H1 (cell line): ENCODE measurements at regions not wholly inside any gene's neighbourhood (a gene's known extent, or its start where the extent isn't known, plus 50 kb on each side); places are given as distances from the start of the nearest gene placed in this dataset.

Source experiments
- CTCF ChIA-PET: fragments of 300-600 bp; sonication (Branson Sonifier 250); formaldehyde crosslinking; loops from one replicate; lab custom pipeline; 2021; ENCODE audit not compliant: partially characterized antibody; lab: Charles Lee
- POLR2A ChIA-PET: fragments of 300-600 bp; sonication (Branson Sonifier 250); formaldehyde crosslinking; loops from one replicate; lab custom pipeline; 2021; ENCODE audit warnings: inconsistent platforms; ENCODE audit not compliant: partially characterized antibody; lab: Charles Lee
- DNase-seq, 2 experiments: peaks; one replicate each; pipeline versions ENCODE4 v3.0.0 to v3.0.0-alpha.2; 2010 to 2022; ENCODE audit warnings: low spot score in 2 of 2, low read depth in 1 of 2, mixed read lengths in 1 of 2
- FAIRE-seq: peaks from 2 replicates; lab custom pipeline; 2011; peaks lifted over from hg19 to GRCh38; lab: Jason Lieb, UNC
- H2AFZ ChIP-seq: 2 replicates; pipeline ENCODE4 v1.8.1; 2012; ENCODE audit warnings: low read length, inconsistent platforms
- H2AK5ac ChIP-seq: 2 replicates; pipeline ENCODE4 v1.6.1; 2013; ENCODE audit warnings: low read depth, low read length
- H2BK120ac ChIP-seq: replicated peaks from 2 replicates; pipeline ENCODE3; 2013; ENCODE audit warnings: low read depth, low read length, inconsistent platforms
- H2BK12ac ChIP-seq: 2 replicates; pipeline ENCODE4 v1.6.1; 2013; ENCODE audit warnings: low read depth, low read length
- H2BK15ac ChIP-seq: 2 replicates; pipeline ENCODE4 v1.6.1; 2013; ENCODE audit warnings: low read length
- H2BK20ac ChIP-seq: 2 replicates; pipeline ENCODE4 v1.6.1; 2013; ENCODE audit warnings: low read length
- H2BK5ac ChIP-seq: 2 replicates; pipeline ENCODE4 v1.6.1; 2013; ENCODE audit warnings: low read depth, low read length
- H3K14ac ChIP-seq: 2 replicates; pipeline ENCODE4 v1.6.1; 2013; ENCODE audit warnings: inconsistent platforms; ENCODE audit not compliant: insufficient read length
- H3K18ac ChIP-seq: 2 replicates; pipeline ENCODE4 v1.6.1; 2013; ENCODE audit warnings: low read length; ENCODE audit errors: extremely low read depth
- H3K23ac ChIP-seq: 2 replicates; pipeline ENCODE4 v1.6.1; 2013; ENCODE audit warnings: inconsistent platforms; ENCODE audit not compliant: insufficient read length
- H3K23me2 ChIP-seq: 2 replicates; pipeline ENCODE4 v1.6.1; 2013; ENCODE audit warnings: low read depth, low read length
- H3K27ac ChIP-seq: 2 replicates; pipeline ENCODE4 v1.6.1; 2011; ENCODE audit warnings: low read depth, low read length, inconsistent platforms
- H3K27me3 ChIP-seq, 4 experiments: replicated peaks in 1 of 4; 1 replicate in 1 of 4; 2 replicates in 3 of 4; pipeline versions ENCODE4 v1.6.1 to v1.8.1; 2011 to 2013; ENCODE audit warnings: low read length in 3 of 4, mild to moderate bottlenecking in 3 of 4, inconsistent platforms in 2 of 4, mixed read lengths in 2 of 4, moderate library complexity in 1 of 4; ENCODE audit not compliant: control insufficient read depth in 3 of 4, insufficient read depth in 3 of 4; ENCODE audit errors: extremely low read depth in 1 of 4
- H3K36me3 ChIP-seq, 4 experiments: 2 replicates each; pipeline versions ENCODE4 v1.6.1 to v1.8.1; 2011 to 2013; ENCODE audit warnings: mild to moderate bottlenecking in 4 of 4, low read length in 3 of 4, moderate library complexity in 2 of 4, control low read depth in 1 of 4, inconsistent platforms in 1 of 4; ENCODE audit not compliant: insufficient read depth in 4 of 4, control insufficient read depth in 2 of 4
- H3K4ac ChIP-seq: replicated peaks from 2 replicates; pipeline ENCODE3; 2013; ENCODE audit warnings: low read length, low read depth, mixed read lengths, inconsistent platforms; ENCODE audit not compliant: insufficient read length
- H3K4me1 ChIP-seq, 4 experiments: replicated peaks in 1 of 4; 1 replicate in 1 of 4; 2 replicates in 3 of 4; pipeline versions ENCODE4 v1.6.1 to v1.8.1; 2011 to 2013; ENCODE audit warnings: low read length in 3 of 4, inconsistent platforms in 2 of 4, mixed read lengths in 1 of 4; ENCODE audit not compliant: insufficient read depth in 4 of 4, control insufficient read depth in 3 of 4
- H3K4me2 ChIP-seq, 2 experiments: 2 replicates each; pipeline versions ENCODE4 v1.6.1 to v1.8.1; 2011 to 2013; ENCODE audit warnings: low read depth in 2 of 2, low read length in 2 of 2, control low read depth in 1 of 2, inconsistent platforms in 1 of 2, mild to moderate bottlenecking in 1 of 2; ENCODE audit not compliant: insufficient read depth in 1 of 2
- H3K4me3 ChIP-seq, 4 experiments: fragments of 200-600, 300-600 bp in 1 of 4; sonication (generic), shearing (Covaris generic), sonication (Bioruptor Twin) in 1 of 4; 2 replicates each; pipeline versions ENCODE4 v1.5.1 to v1.8.1; 2011 to 2016; ENCODE audit warnings: low read length in 4 of 4, low read depth in 3 of 4, control low read depth in 2 of 4, inconsistent platforms in 2 of 4, mild to moderate bottlenecking in 2 of 4, mixed read lengths in 1 of 4, moderate library complexity in 1 of 4; ENCODE audit not compliant: insufficient read depth in 2 of 4; ENCODE audit errors: extremely low read depth in 1 of 4
- H3K56ac ChIP-seq: replicated peaks from 2 replicates; pipeline ENCODE3; 2013; ENCODE audit warnings: low read depth, mild to moderate bottlenecking, mixed read lengths, low read length, inconsistent platforms; ENCODE audit not compliant: insufficient read length
- H3K79me1 ChIP-seq: 2 replicates; pipeline ENCODE4 v1.6.1; 2013; ENCODE audit warnings: low read depth, low read length, control low read depth
- H3K79me2 ChIP-seq, 2 experiments: 2 replicates each; pipeline versions ENCODE4 v1.6.1 to v1.8.1; 2012 to 2013; ENCODE audit warnings: low read length in 2 of 2, mild to moderate bottlenecking in 2 of 2, inconsistent platforms in 1 of 2; ENCODE audit not compliant: insufficient read depth in 2 of 2, control insufficient read depth in 1 of 2
- H3K9ac ChIP-seq, 4 experiments: replicated peaks in 1 of 4; 1 replicate in 1 of 4; 2 replicates in 3 of 4; pipeline versions ENCODE4 v1.6.1 to v1.8.1; 2011 to 2013; ENCODE audit warnings: low read depth in 3 of 4, low read length in 3 of 4, control low read depth in 2 of 4, mild to moderate bottlenecking in 2 of 4, moderate library complexity in 2 of 4, inconsistent platforms in 1 of 4; ENCODE audit errors: extremely low read depth in 1 of 4
- H3K9me3 ChIP-seq, 2 experiments: 2 replicates each; pipeline versions ENCODE4 v1.6.1 to v1.8.1; 2012 to 2013; ENCODE audit warnings: mild to moderate bottlenecking in 2 of 2, moderate library complexity in 2 of 2, control low read depth in 1 of 2, inconsistent platforms in 1 of 2, low read depth in 1 of 2, low read length in 1 of 2, mixed read lengths in 1 of 2; ENCODE audit not compliant: insufficient read depth in 2 of 2
- H4K20me1 ChIP-seq, 2 experiments: replicated peaks in 1 of 2; 2 replicates each; pipeline versions ENCODE3 to v1.8.1; 2011 to 2013; ENCODE audit warnings: inconsistent platforms in 2 of 2, low read length in 2 of 2, mild to moderate bottlenecking in 1 of 2; ENCODE audit not compliant: insufficient read depth in 2 of 2, control insufficient read depth in 1 of 2
- H4K5ac ChIP-seq: 2 replicates; pipeline ENCODE4 v1.6.1; 2013; ENCODE audit warnings: low read length, low read depth, mixed read lengths, inconsistent platforms; ENCODE audit not compliant: insufficient read length
- H4K8ac ChIP-seq: 2 replicates; pipeline ENCODE4 v1.8.0; 2013; ENCODE audit warnings: mild to moderate bottlenecking, moderate library complexity, low read length, inconsistent platforms; ENCODE audit not compliant: insufficient read depth; ENCODE audit errors: extremely low read depth
- H4K91ac ChIP-seq: replicated peaks from 2 replicates; pipeline ENCODE3; 2013; ENCODE audit warnings: low read length, mixed read lengths, inconsistent platforms; ENCODE audit not compliant: insufficient read length
- BRCA1 ChIP-seq: IDR thresholded peaks from 2 replicates; pipeline ENCODE4 v1.6.1; 2012; ENCODE audit warnings: low read depth, low read length, improper control_type of control experiment
- CBX5 ChIP-seq: fragments of 300-800, 300-1000 bp; sonication (generic); IDR thresholded peaks from 2 replicates; pipeline ENCODE4 v1.7.1; 2016; ENCODE audit warnings: antibody characterized with exemption, low read length, low read depth
- CHD1 ChIP-seq: IDR thresholded peaks from 2 replicates; pipeline ENCODE4 v1.6.1; 2012; ENCODE audit warnings: low read depth, low read length, improper control_type of control experiment
- POLR2AphosphoS5 ChIP-seq: IDR thresholded peaks from 2 replicates; pipeline ENCODE4 v1.6.1; 2011; ENCODE audit warnings: low read depth, low read length
- RAD21 ChIP-seq, 2 experiments: IDR thresholded peaks in 1 of 2; conservative IDR thresholded peaks in 1 of 2; 2 replicates each; pipeline ENCODE4 v1.6.1; 2011; ENCODE audit warnings: low read depth in 2 of 2, low read length in 2 of 2, improper control_type of control experiment in 1 of 2, inconsistent platforms in 1 of 2, mild to moderate bottlenecking in 1 of 2, moderate library complexity in 1 of 2
- RFX5 ChIP-seq: IDR thresholded peaks from 2 replicates; pipeline ENCODE4 v1.6.1; 2011; ENCODE audit warnings: low read depth, low read length, improper control_type of control experiment, borderline replicate concordance
- WGBS, 2 experiments: shearing (Covaris generic) in 1 of 2; methylation state at CpG; one replicate each; pipeline versions ENCODE4 v1.1.6 to v1.1.7; 2013 to 2015; ENCODE audit warnings: low lambda C conversion rate in 2 of 2, mixed read lengths in 2 of 2, inconsistent platforms in 1 of 2, low coverage in 1 of 2, missing lambda C conversion rate in 1 of 2; ENCODE audit not compliant: insufficient replicate concordance in 2 of 2, insufficient coverage in 1 of 2, insufficient read length in 1 of 2; ENCODE audit errors: extremely low coverage in 1 of 2, missing lambda C conversion rate in 1 of 2; 5-methylcytosine and 5-hydroxymethylcytosine counted together
- TF ChIP-seq, protein P1 (sequence below): IDR thresholded peaks from 2 replicates; pipeline ENCODE4 v1.6.1; 2012; ENCODE audit warnings: inconsistent platforms

DNA sequence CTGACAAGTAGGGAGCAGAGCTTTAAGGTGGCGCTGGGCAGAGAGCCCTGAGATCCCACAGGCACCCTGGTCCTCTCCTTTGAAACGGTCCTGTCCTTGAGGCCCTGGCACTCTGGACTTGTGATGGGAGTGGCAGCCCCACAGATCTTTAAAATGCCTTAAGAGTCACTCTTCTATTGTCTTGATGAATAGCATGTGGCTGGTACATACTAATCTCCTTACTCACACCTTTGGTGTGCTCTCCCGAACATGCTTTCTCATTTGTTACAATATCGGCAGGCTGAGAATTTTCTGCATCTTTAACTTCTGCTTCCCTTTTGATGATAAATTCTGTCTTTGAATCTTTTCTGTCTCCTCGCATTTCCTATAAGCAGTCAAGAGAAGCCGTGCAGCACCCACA, 333.8 kb downstream of the TFAP2A start:
- Histone ChIP-seq H4K5ac (no peak overlapping the region), H2BK20ac (no peak overlapping the region), H3K27me3 (no peaks in the 10 kb centered on the region), H3K79me2 (no peaks in the 10 kb centered on the region), H3K4ac (no peak overlapping the region), H3K27ac (no peak overlapping the region), H3K18ac (no peak overlapping the region), H2AFZ (no peak overlapping the region), H3K23me2 (no peaks in the 10 kb centered on the region), H3K4me2 (no peak overlapping the region), H3K23ac (no peak overlapping the region), H4K8ac (no peak overlapping the region), H3K36me3 (no peaks in the 10 kb centered on the region), H4K20me1 (no peaks in the 10 kb centered on the region), H3K9me3 (no peaks in the 10 kb centered on the region), H3K9ac (no peak overlapping the region), H4K91ac (no peak overlapping the region), H3K4me3 (no peak overlapping the region), H2BK15ac (no peak overlapping the region), H2BK120ac (no peak overlapping the region), H3K14ac (no peak overlapping the region), H2BK5ac (no peak overlapping the region), H3K56ac (no peak overlapping the region), H2AK5ac (no peak overlapping the region), H3K4me1 (no peaks in the 10 kb centered on the region), H2BK12ac (no peak overlapping the region), H3K79me1 (no peaks in the 10 kb centered on the region)
- POLR2A ChIA-PET = no interaction called here
- TF ChIP-seq, protein P1, sequence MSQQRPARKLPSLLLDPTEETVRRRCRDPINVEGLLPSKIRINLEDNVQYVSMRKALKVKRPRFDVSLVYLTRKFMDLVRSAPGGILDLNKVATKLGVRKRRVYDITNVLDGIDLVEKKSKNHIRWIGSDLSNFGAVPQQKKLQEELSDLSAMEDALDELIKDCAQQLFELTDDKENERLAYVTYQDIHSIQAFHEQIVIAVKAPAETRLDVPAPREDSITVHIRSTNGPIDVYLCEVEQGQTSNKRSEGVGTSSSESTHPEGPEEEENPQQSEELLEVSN = no peak
- TF ChIP-seq CBX5 (no peak), CHD1 (no peak), BRCA1 (no peak), RFX5 (no peak), RAD21 (IDR thresholded peaks at IDR 0.05 in 1 of 2, conservative IDR thresholded peaks at IDR 0.05 in 1 of 2; ENCODE audit: low read depth in 2 of 2, low read length in 2 of 2) (no peak), POLR2AphosphoS5 (no peak)
- WGBS, 2 experiments = 89% methylated on average over 6 of the region's 6 CpGs; no CpG with 5 or more reads in 1 of the 2 experiments
- no peak for FAIRE-seq
- no peak for DNase-seq
- CTCF ChIA-PET = no interaction called here
